Calu3 (cell line): ENCODE measurements at regions not wholly inside any gene's neighbourhood (a gene's known extent, or its start where the extent isn't known, plus 50 kb on each side); places are given as distances from the start of the nearest gene placed in this dataset.

ENCODE experiments used
- BruUV-seq: library from RNA; stranded (reverse); fragments of 400-500 nt; replicated peaks from 2 replicates; lab custom pipeline; 2021; lab: Mats Ljungman, UMichigan
- CTCF ChIA-PET: fragments of 300-600 bp; sonication (Branson Sonifier 250); formaldehyde crosslinking; loops from one replicate; lab custom pipeline; 2022; ENCODE audit warnings: antibody characterized with exemption; lab: Charles Lee
- DNase-seq: peaks from one replicate; pipeline ENCODE4 v3.0.0; 2022
- H3K27ac Mint-ChIP-seq: one replicate; pipeline ENCODE4 v1.8.0; 2022; ENCODE audit warnings: mixed read lengths; ENCODE audit not compliant: unreplicated experiment
- H3K27me3 Mint-ChIP-seq: one replicate; pipeline ENCODE4 v1.8.0; 2022; ENCODE audit warnings: mixed read lengths; ENCODE audit not compliant: unreplicated experiment
- H3K36me3 Mint-ChIP-seq: one replicate; pipeline ENCODE4 v1.8.0; 2022; ENCODE audit warnings: mild to moderate bottlenecking, moderate library complexity, mixed read lengths; ENCODE audit not compliant: insufficient read depth, unreplicated experiment
- H3K4me1 Mint-ChIP-seq: one replicate; pipeline ENCODE4 v1.8.0; 2022; ENCODE audit warnings: mild to moderate bottlenecking, low read depth, mixed read lengths; ENCODE audit not compliant: unreplicated experiment
- H3K4me3 Mint-ChIP-seq: one replicate; pipeline ENCODE4 v1.8.0; 2022; ENCODE audit warnings: mild to moderate bottlenecking, low read depth, moderate library complexity, mixed read lengths; ENCODE audit not compliant: unreplicated experiment
- H3K9me3 Mint-ChIP-seq: one replicate; pipeline ENCODE4 v1.8.0; 2022; ENCODE audit warnings: low read depth, mixed read lengths; ENCODE audit not compliant: unreplicated experiment
- CTCF ChIP-seq: fragments of 200-600 bp; IDR thresholded peaks from one replicate; pipeline ENCODE4 v1.8.0; 2022; ENCODE audit warnings: antibody characterized with exemption; ENCODE audit not compliant: unreplicated experiment
- intact Hi-C: fragments of 100-400 bp; cut with micrococcal nuclease; formaldehyde crosslinking; loops from one replicate; pipeline ENCODE4 v1.10.0; 2022; ENCODE audit not compliant: unreplicated experiment

DNA sequence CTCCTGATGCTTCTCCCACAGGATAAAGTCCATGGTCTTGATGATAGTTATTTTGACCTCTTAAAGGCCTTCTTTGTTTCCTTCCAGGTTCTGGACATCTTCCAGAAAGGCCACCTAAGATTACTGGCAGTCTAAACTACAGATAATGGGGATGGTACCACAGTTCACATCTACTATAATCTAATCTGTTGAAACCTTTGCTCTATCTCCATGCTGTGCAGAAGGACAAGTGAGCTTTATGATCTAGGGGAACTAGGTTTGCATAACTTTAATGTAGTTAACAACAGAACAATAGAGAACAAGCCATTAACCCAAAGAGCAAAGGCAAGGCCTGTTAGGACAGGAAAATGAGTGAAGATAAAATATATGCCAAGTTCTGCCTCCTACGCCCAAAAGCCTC is 103.9 kb upstream of the KLHL13 start:
- DNase-seq: no peak
- no peaks in the 10 kb centered on the region for H3K9me3 Mint-ChIP-seq
- CTCF ChIA-PET: no interaction called here

GRCh38 chrX:118221270-118221669 is 104.7 kb upstream of the KLHL13 start:
- no peak overlapping the region for H3K27ac Mint-ChIP-seq
- peaks cover 10% of the 10 kb centered on the region for H3K4me1 Mint-ChIP-seq
- BruUV-seq: no TSS peak
- DNase-seq: no peak
- CTCF ChIA-PET: no interaction called here
- no peak for TF ChIP-seq CTCF
- intact Hi-C loops: loop anchor here (10.0 kb wide), 2 partner anchors 106 to 1356 kb away; partner anchors contain the start of gene KLHL13
- H3K4me3 Mint-ChIP-seq: no peak overlapping the region
- H3K36me3 Mint-ChIP-seq: no peaks in the 10 kb centered on the region
- no peaks in the 10 kb centered on the region for H3K27me3 Mint-ChIP-seq
- no peaks in the 10 kb centered on the region for H3K9me3 Mint-ChIP-seq

More for the DNA sequence above, 103.9 kb upstream of the KLHL13 start:
- no TSS peak for BruUV-seq
- H3K27me3 Mint-ChIP-seq: no peaks in the 10 kb centered on the region
- peaks cover 6% of the 10 kb centered on the region for H3K4me1 Mint-ChIP-seq
- intact Hi-C loops: loop anchor here (10.0 kb wide), 2 partner anchors 106 to 1356 kb away; partner anchors contain the start of gene KLHL13
- H3K4me3 Mint-ChIP-seq: no peak overlapping the region
- H3K27ac Mint-ChIP-seq: no peak overlapping the region
- no peak for TF ChIP-seq CTCF
- no peaks in the 10 kb centered on the region for H3K36me3 Mint-ChIP-seq

- no peak for DNase-seq
- CTCF ChIA-PET: no interaction called here
- H3K9me3 Mint-ChIP-seq: no peaks in the 10 kb centered on the region
- H3K4me3 Mint-ChIP-seq: no peak overlapping the region
- TF ChIP-seq CTCF: no peak
- peaks cover 10% of the 10 kb centered on the region for H3K4me1 Mint-ChIP-seq
- no peaks in the 10 kb centered on the region for H3K27me3 Mint-ChIP-seq
- intact Hi-C loops: loop anchor here (10.0 kb wide), 2 partner anchors 107 to 1357 kb away; partner anchors contain the start of gene KLHL13
- H3K27ac Mint-ChIP-seq: no peak overlapping the region
- BruUV-seq: no TSS peak
- no peaks in the 10 kb centered on the region for H3K36me3 Mint-ChIP-seq
Observed at GRCh38 chrX:118221733-118222132, 105.1 kb upstream of the KLHL13 start.

DNA sequence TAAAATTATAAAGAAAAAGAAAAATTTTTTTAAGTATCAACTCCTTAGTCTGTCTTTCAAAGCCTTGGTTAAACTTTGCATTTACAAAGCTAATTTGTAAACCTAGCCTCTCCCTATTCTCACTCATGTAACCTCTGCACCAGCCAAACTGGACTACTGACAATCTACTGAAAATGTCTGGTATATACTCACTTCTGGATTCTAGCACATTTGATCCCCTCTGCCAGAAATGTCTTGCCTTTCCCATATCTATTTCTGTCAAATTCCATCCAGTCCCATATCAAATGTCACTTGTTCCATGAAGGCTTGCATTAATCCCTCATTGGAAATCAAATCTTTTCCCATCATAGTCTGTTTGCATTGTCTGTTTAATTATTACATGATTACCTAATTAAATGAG is 105.8 kb upstream of the KLHL13 start:
- intact Hi-C loops: loop anchor here (10.0 kb wide), 2 partner anchors 108 to 1358 kb away; partner anchors contain the start of gene KLHL13
- no peak for DNase-seq
- H3K4me3 Mint-ChIP-seq: no peak overlapping the region
- peaks cover 10% of the 10 kb centered on the region for H3K4me1 Mint-ChIP-seq
- H3K27me3 Mint-ChIP-seq: no peaks in the 10 kb centered on the region
- H3K27ac Mint-ChIP-seq: no peak overlapping the region
- BruUV-seq: no TSS peak
- H3K9me3 Mint-ChIP-seq: no peaks in the 10 kb centered on the region
- no peaks in the 10 kb centered on the region for H3K36me3 Mint-ChIP-seq
- no peak for TF ChIP-seq CTCF
- CTCF ChIA-PET: no interaction called here
